Femur (tissue), 1 donor: ENCODE measurements at regions not wholly inside any gene's neighbourhood (a gene's known extent, or its start where the extent isn't known, plus 50 kb on each side); places are given as distances from the start of the nearest gene placed in this dataset.

Experiments used
- DNase-seq: peaks from one replicate; pipeline ENCODE4 v3.0.0-alpha.2; 2017

DNA sequence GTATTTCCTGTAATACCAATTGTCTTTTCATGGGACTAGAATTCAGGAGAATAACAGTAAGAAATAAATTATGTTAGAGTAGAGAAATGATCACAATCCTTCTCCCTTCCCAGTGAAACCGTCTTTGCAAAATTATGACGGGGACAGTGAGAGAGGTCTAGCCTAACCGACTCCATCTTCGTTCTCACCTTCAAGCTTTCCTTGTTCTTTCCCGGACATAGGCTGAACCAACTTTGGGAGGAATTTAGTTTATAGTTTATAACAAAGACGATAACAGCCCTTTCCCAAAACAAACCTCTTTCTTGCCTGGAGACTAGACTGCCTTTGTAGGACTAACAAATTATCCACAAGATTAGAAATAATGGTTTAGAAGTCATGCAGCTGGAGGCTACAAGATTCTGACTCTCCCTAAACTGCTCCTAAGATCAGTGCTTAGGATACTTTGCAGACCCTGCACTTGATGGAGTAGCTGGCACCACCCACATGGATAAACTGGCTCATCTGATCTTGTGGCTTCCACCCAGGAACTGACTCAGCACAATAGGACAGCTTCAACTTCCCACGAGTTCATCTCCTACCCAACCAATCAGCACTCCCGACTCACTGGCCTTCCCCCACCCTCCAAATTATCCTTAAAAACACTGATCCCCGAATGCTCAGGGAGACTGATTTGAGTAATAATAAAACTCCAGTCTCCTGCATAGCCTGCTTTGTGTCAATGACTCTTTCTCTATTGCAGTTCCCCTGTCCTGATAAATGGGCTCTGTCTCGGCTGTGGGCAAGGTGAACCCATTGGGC lies 521.2 kb upstream of the TBX3 start:
- DNase-seq: no peak

- DNase-seq: peak; percentile 66
Observed at GRCh38 chr12:115203701-115204100, 519.7 kb upstream of the TBX3 start.

GRCh38 chr12:115201966-115202365 lies 518.0 kb upstream of the TBX3 start:
- no peak for DNase-seq

DNA sequence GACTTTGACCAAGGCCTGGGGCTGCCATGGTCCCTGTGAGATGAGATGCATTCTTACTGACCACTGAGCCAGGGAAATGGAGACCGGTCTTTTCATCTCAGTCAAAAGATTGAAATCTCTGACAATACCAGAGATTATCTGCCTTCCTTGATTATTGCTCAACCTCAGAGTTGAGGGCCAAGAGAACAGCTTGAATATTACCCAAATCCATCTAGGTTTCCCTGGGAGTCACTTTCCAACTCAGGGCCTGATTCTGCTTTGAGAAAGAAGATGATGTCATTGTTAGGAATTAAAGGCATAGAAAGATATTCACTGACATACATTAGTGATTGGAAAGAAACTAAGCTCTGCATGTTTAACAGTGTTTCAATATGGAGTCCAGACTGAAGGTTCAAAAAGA lies 515.9 kb upstream of the TBX3 start:
- no peak for DNase-seq

DNA sequence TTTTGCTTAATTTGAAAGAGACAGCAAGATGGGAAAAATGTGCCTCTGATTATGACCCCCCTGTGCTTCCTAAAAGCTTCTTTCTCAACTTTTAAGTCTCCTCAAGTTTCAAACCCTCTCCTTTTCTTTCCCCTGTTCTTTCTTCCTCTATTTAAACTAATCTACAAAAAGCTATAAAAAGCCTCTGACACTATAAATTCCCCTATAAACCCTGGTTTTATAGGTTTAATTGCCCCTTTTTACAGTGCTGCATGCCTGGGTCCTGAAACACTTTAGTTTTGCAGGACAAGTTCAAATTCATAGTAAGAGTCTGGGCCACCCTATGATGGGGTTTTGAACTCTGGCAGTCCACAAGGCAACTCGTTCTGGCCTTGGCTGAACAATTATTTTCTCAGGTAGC lies 510.9 kb upstream of the TBX3 start:
- no peak for DNase-seq

GRCh38 chr12:115194448-115194847 lies 510.5 kb upstream of the TBX3 start:
- DNase-seq: no peak

DNA sequence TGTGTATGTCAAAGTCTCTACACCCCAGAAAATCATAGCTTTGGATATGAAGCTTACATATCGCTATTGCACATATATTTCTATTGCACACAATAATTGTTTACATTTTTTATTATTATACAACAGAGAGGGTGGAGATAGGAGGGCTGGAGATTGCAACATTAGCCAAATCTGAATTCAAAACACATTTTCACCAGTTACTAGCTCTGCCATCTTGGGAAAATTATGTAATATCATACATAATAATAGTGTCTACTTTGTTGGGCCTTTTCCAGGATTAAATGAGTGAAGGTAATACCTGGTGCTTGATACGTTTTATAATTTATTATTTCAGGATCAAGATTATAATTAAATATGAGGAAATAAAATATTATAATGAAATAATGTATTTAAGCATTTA lies 507.4 kb upstream of the TBX3 start:
- no peak for DNase-seq

GRCh38 chr12:115190010-115190770 lies 506.2 kb upstream of the TBX3 start:
- no peak for DNase-seq

- no peak for DNase-seq
Observed at GRCh38 chr12:115185506-115185905, 501.5 kb upstream of the TBX3 start.

- no peak for DNase-seq
Observed at GRCh38 chr12:115183752-115184151, 499.8 kb upstream of the TBX3 start.

GRCh38 chr12:115177899-115178298 lies 493.9 kb upstream of the TBX3 start:
- DNase-seq: no peak

GRCh38 chr12:115176741-115177400 lies 492.9 kb upstream of the TBX3 start:
- no peak for DNase-seq

GRCh38 chr12:115174920-115175319 lies 490.9 kb upstream of the TBX3 start:
- DNase-seq: no peak

DNA sequence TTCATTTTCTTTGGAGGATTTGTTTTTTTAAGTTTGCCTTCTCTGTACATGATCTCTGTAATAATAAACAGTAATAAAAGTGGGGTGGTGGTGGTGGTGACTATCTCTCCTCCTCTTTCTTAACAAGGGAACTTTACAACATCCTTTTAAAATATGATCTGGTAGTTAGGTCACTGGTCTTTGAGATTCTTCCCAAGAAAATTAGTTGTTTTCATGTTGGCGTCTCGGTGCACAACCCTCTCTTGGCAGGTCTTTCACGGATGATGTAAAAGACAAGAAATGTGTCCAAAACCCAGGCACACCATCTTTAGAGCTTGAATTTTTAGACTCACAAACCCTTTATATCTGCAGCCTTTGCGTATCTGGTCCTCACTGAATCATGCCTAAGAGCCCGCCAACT lies 488.5 kb upstream of the TBX3 start:
- DNase-seq: no peak

GRCh38 chr12:115169981-115170380 lies 486.0 kb upstream of the TBX3 start:
- no peak for DNase-seq

GRCh38 chr12:115166698-115167315 lies 482.8 kb upstream of the TBX3 start:
- no peak for DNase-seq

- no peak for DNase-seq
Observed at GRCh38 chr12:115163710-115164109, 479.7 kb upstream of the TBX3 start.

DNA sequence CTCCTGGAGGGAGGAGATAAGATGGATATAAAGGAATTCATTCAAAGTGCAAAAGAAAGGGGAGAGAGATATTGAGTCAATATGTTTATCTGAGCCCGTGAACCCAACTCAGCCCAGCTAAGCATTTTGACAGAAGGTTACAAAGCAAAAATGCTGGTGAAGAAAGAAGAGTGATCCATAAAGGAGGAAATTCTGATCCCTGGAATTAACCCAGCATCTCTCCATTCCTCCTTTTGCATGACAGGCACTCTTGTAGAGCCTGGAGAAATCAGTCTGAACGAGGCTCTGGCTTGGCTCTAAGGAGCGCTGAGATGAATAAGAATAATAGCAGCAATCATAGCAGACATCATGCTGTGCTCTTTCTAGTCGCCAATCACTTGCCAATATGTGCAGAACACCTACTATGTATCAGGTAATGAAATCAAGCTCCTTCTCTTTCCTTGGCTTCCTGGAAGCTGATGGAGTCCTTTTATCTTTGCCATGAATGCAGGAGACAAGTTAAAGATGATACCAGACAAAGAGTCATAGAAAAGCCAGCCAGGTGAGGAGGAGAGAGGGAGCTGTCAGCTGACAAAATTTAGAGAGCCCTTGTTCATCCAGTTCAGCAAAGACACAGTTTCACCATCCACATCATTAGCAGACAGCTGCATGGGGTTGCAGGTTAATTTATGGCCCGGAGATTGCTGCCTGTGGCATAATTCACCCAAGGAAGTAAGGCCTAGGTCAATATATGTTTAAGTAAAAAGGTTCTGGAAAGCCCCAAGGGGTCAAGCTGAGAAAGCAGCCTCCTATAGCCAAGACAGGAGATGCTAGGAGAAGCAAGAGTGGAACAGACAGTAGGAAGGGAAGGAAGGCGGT lies 476.5 kb upstream of the TBX3 start:
- DNase-seq: no peak

- no peak for DNase-seq
Observed at GRCh38 chr12:115158816-115159215, 474.8 kb upstream of the TBX3 start.

DNA sequence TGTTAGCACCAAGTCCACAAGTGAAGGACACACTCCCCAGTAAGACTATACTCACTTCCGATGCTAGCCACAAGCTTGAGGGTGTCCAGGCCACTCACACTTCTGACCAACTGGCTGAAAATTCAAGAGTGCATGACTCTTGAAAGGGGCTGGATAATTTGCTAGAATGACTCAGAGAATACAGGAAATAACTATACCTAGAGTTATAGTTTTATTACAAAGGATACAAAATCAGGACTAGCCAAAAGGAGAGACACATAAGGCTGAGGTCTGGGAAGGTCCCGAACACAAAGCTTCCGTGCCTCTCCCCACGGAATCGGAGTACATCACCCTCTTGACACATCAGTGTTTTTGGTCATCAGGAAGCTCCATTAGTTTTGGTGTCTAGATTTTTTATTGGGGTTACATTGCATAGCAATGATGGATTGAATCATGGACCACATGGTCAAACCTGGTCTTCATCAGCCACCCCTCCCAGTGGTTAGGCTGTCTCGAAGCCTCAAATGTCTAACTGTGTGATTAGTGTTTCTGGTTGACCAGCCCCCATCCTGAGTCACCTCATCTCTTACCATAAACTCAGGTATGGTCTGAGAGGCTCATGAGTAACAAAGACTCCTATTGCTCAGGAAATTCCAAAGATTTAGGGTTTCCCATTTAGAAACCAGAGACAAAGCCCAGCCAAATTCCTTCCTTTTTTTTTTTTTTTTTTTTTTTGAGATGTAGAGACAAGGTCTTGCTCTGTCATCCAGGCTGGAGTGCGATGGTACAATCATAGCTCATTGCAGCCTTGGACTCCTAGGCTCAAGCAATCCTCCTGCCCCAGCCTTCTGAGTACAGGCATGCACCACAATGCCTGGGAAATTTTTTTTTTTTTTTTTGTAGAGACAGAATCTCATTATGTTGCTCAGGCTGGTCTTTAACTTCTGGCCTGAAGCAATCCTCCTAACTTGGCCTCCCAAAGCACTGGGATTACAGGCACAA lies 472.0 kb upstream of the TBX3 start:
- no peak for DNase-seq
